Lower lobe of right lung (tissue), 2 donors: ENCODE measurements at regions not wholly inside any gene's neighbourhood (a gene's known extent, or its start where the extent isn't known, plus 50 kb on each side); places are given as distances from the start of the nearest gene placed in this dataset.

ENCODE experiments used
- ATAC-seq, 2 donors: fragments of 200-7000 bp; cut with Tn5 transposase; one replicate each; pipeline ENCODE4 v1.9.1; 2020 to 2022; ENCODE audit warnings: mild to moderate bottlenecking in 2 of 2, moderate library complexity in 2 of 2
- DNase-seq: peaks from one replicate; pipeline ENCODE4 v3.0.0-alpha.2; 2020
- H3K27ac ChIP-seq: fragments of 200-600 bp; one replicate; pipeline ENCODE4 v1.8.0; 2022
- H3K27me3 ChIP-seq: fragments of 200-600 bp; one replicate; pipeline ENCODE4 v1.8.0; 2022; ENCODE audit warnings: low read depth
- H3K36me3 ChIP-seq: fragments of 200-600 bp; one replicate; pipeline ENCODE4 v1.8.0; 2022; ENCODE audit warnings: mild to moderate bottlenecking
- H3K4me1 ChIP-seq: fragments of 200-600 bp; one replicate; pipeline ENCODE4 v1.8.0; 2022
- H3K4me3 ChIP-seq: fragments of 200-600 bp; one replicate; pipeline ENCODE4 v1.8.0; 2022; ENCODE audit warnings: mild to moderate bottlenecking
- H3K9me3 ChIP-seq: fragments of 200-600 bp; one replicate; pipeline ENCODE4 v1.8.0; 2022
- intact Hi-C: fragments of 100-400 bp; cut with DNase I; formaldehyde crosslinking; loops from one replicate; pipeline ENCODE4 v1.11.0; 2022
- TF ChIP-seq, protein P1 (sequence below): fragments of 200-600 bp; IDR thresholded peaks from one replicate; pipeline ENCODE4 v1.8.0; 2022; ENCODE audit warnings: antibody characterized with exemption, mild to moderate bottlenecking
- donor health status: DM: no; HTN: yes; CAD: no; lungs with severe emphysema.

GRCh38 chr10:83195021-83195420, 944.3 kb upstream of the GHITM start:
- H3K27ac ChIP-seq, result no peak overlapping the region
- TF ChIP-seq, protein P1, sequence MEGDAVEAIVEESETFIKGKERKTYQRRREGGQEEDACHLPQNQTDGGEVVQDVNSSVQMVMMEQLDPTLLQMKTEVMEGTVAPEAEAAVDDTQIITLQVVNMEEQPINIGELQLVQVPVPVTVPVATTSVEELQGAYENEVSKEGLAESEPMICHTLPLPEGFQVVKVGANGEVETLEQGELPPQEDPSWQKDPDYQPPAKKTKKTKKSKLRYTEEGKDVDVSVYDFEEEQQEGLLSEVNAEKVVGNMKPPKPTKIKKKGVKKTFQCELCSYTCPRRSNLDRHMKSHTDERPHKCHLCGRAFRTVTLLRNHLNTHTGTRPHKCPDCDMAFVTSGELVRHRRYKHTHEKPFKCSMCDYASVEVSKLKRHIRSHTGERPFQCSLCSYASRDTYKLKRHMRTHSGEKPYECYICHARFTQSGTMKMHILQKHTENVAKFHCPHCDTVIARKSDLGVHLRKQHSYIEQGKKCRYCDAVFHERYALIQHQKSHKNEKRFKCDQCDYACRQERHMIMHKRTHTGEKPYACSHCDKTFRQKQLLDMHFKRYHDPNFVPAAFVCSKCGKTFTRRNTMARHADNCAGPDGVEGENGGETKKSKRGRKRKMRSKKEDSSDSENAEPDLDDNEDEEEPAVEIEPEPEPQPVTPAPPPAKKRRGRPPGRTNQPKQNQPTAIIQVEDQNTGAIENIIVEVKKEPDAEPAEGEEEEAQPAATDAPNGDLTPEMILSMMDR, result no peak
- H3K36me3 ChIP-seq, result no peaks in the 10 kb centered on the region
- H3K4me1 ChIP-seq, result no peaks in the 10 kb centered on the region
- no peaks in the 10 kb centered on the region for H3K9me3 ChIP-seq
- no peaks in the 10 kb centered on the region for H3K27me3 ChIP-seq
- ATAC-seq (no peak), DNase-seq (no peak)
- H3K4me3 ChIP-seq, result no peak overlapping the region
- intact Hi-C loops, result no loop called here

- intact Hi-C loops, result no loop called here
- ATAC-seq (no peak), DNase-seq (no peak)
Observed at GRCh38 chr10:83199374-83199773, 939.9 kb upstream of the GHITM start.

DNA sequence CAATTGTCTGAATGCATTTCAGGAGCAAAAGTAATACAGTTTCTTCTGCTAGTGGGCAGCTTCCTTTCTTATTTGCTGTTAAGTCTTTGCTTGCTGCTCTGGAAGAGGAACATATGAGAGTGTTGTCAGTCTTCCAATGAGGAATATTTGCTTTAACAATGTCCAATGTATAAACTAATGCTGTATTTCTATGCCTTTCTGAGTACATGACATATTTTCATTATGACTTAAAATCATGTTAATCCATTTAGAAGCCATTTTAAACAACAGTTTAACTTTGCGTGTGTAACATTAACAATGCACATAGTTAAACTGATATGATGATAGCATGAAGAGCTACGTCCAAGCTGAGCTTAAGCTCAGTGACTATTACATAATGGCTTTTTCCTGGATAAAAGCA, 933.4 kb upstream of the GHITM start:
- intact Hi-C loops, result no loop called here
- Histone ChIP-seq H3K27ac (no peak overlapping the region), H3K36me3 (no peaks in the 10 kb centered on the region), H3K4me3 (no peak overlapping the region), H3K9me3 (no peaks in the 10 kb centered on the region), H3K27me3 (no peaks in the 10 kb centered on the region), H3K4me1 (no peaks in the 10 kb centered on the region)
- ATAC-seq (no peak), DNase-seq (no peak)
- TF ChIP-seq, protein P1, result no peak

More at GRCh38 chr10:83199374-83199773, 939.9 kb upstream of the GHITM start:
- Histone ChIP-seq H3K27me3 (no peaks in the 10 kb centered on the region), H3K9me3 (no peaks in the 10 kb centered on the region), H3K36me3 (no peaks in the 10 kb centered on the region), H3K27ac (no peak overlapping the region), H3K4me1 (no peaks in the 10 kb centered on the region), H3K4me3 (no peak overlapping the region)
- TF ChIP-seq, protein P1, result no peak

- Histone ChIP-seq H3K27ac (no peak overlapping the region), H3K4me3 (no peak overlapping the region), H3K27me3 (no peaks in the 10 kb centered on the region), H3K4me1 (no peaks in the 10 kb centered on the region), H3K36me3 (no peaks in the 10 kb centered on the region), H3K9me3 (no peaks in the 10 kb centered on the region)
- TF ChIP-seq, protein P1, result no peak
- intact Hi-C loops, result no loop called here
- DNase-seq (no peak), ATAC-seq (no peak)
Observed at GRCh38 chr10:83212632-83213334, 926.5 kb upstream of the GHITM start.

GRCh38 chr10:83214136-83214535, 925.2 kb upstream of the GHITM start:
- H3K27ac ChIP-seq, result no peak overlapping the region
- no peaks in the 10 kb centered on the region for H3K9me3 ChIP-seq
- no peaks in the 10 kb centered on the region for H3K27me3 ChIP-seq
- no peak for DNase-seq
- no peaks in the 10 kb centered on the region for H3K36me3 ChIP-seq
- intact Hi-C loops, result no loop called here
- TF ChIP-seq, protein P1, result no peak
- no peaks in the 10 kb centered on the region for H3K4me1 ChIP-seq
- ATAC-seq, result no peak
- H3K4me3 ChIP-seq, result no peak overlapping the region
